ENCODE measurements at regions not wholly inside any gene's neighbourhood (a gene's known extent, or its start where the extent isn't known, plus 50 kb on each side); places are given as distances from the start of the nearest gene placed in this dataset.

DNA sequence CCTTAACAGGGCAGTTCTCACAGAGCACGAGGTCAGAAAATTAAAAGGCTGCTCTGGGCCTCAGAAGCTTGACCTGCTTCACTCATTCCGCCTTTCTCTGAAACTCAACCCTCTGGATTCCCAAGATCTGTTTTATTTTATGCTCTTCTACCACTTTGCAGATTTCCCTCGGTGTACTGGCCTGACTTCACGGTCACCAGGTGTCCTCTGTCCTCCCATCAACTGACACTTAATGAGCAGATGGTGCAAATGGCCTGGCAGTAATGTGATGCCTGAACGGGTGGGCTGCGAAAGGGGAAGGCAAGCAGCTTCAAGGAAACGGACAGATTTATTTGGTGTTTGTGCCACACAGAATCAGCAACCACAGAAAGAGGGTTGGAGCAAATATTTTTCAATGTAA is 169.7 kb upstream of the TFAP2D start:
- TF ChIP-seq POLR2AphosphoS5 (IDR thresholded peaks at IDR 0.05), result no peak
- TF ChIP-seq, protein P1, sequence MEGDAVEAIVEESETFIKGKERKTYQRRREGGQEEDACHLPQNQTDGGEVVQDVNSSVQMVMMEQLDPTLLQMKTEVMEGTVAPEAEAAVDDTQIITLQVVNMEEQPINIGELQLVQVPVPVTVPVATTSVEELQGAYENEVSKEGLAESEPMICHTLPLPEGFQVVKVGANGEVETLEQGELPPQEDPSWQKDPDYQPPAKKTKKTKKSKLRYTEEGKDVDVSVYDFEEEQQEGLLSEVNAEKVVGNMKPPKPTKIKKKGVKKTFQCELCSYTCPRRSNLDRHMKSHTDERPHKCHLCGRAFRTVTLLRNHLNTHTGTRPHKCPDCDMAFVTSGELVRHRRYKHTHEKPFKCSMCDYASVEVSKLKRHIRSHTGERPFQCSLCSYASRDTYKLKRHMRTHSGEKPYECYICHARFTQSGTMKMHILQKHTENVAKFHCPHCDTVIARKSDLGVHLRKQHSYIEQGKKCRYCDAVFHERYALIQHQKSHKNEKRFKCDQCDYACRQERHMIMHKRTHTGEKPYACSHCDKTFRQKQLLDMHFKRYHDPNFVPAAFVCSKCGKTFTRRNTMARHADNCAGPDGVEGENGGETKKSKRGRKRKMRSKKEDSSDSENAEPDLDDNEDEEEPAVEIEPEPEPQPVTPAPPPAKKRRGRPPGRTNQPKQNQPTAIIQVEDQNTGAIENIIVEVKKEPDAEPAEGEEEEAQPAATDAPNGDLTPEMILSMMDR (IDR thresholded peaks at IDR 0.05), result no peak
